HepG2 (cell line): ENCODE measurements at regions not wholly inside any gene's neighbourhood (a gene's known extent, or its start where the extent isn't known, plus 50 kb on each side); places are given as distances from the start of the nearest gene placed in this dataset.
A peak's percentile ranks its signal among the peaks of the same experiment; 100 is the strongest.

Source experiments
- BRD4 ChIP-seq: sonication (generic); formaldehyde crosslinking; IDR thresholded peaks from 2 replicates; pipeline ENCODE4 v1.4.0; 2020; ENCODE audit warnings: missing genetic modification reagents
- FOXA3 ChIP-seq: IDR thresholded peaks from 2 replicates; pipeline ENCODE4 v1.6.1; 2016; ENCODE audit warnings: missing genetic modification reagents, missing compliant biosample characterization
- ISX ChIP-seq: sonication (generic); formaldehyde crosslinking; conservative IDR thresholded peaks from 2 replicates; pipeline ENCODE4 v1.5.0; 2020; ENCODE audit warnings: missing genetic modification reagents
- KLF12 ChIP-seq: sonication (generic); formaldehyde crosslinking; IDR thresholded peaks from 2 replicates; pipeline ENCODE4 v1.4.0; 2020; ENCODE audit warnings: missing genetic modification reagents, borderline replicate concordance
- MAFK ChIP-seq, 2 experiments: IDR thresholded peaks in 1 of 2; conservative IDR thresholded peaks in 1 of 2; 2 replicates each; pipeline ENCODE4 v1.6.1; 2011; ENCODE audit warnings: improper control_type of control experiment in 2 of 2, low read length in 2 of 2
- MAX ChIP-seq: IDR thresholded peaks from 2 replicates; pipeline ENCODE4 v1.6.1; 2012; ENCODE audit warnings: inconsistent platforms
- MYC ChIP-seq: sonication (generic); formaldehyde crosslinking; IDR thresholded peaks from 2 replicates; pipeline ENCODE4 v1.9.0; 2021; ENCODE audit warnings: missing genetic modification reagents, borderline replicate concordance
- MYPOP ChIP-seq: sonication (generic); formaldehyde crosslinking; IDR thresholded peaks from 2 replicates; pipeline ENCODE4 v1.8.1; 2023; ENCODE audit warnings: mild to moderate bottlenecking, moderate library complexity, missing genetic modification reagents
- PHF20 ChIP-seq: sonication (generic); formaldehyde crosslinking; IDR thresholded peaks from 2 replicates; pipeline ENCODE4 v1.5.0; 2020; ENCODE audit warnings: mild to moderate bottlenecking, missing genetic modification reagents
- RFXANK ChIP-seq: IDR thresholded peaks from 2 replicates; pipeline ENCODE4 v1.6.1; 2016
- SNAI1 ChIP-seq: sonication (generic); formaldehyde crosslinking; IDR thresholded peaks from 2 replicates; pipeline ENCODE4 v1.5.0; 2020; ENCODE audit warnings: mild to moderate bottlenecking, missing genetic modification reagents, borderline replicate concordance
- ZBTB43 ChIP-seq: sonication (generic); formaldehyde crosslinking; conservative IDR thresholded peaks from 2 replicates; pipeline ENCODE4 v1.4.0; 2020; ENCODE audit warnings: missing genetic modification reagents
- ZNF337 ChIP-seq: sonication (generic); formaldehyde crosslinking; IDR thresholded peaks from 2 replicates; pipeline ENCODE4 v1.5.1; 2020; ENCODE audit warnings: missing genetic modification reagents, low read depth, mild to moderate bottlenecking, borderline replicate concordance
- ZNF563 ChIP-seq: sonication (generic); formaldehyde crosslinking; IDR thresholded peaks from 2 replicates; pipeline ENCODE4 v1.8.0; 2022; ENCODE audit warnings: mild to moderate bottlenecking, moderate library complexity, missing genetic modification reagents
- ZNF607 ChIP-seq: sonication (generic); formaldehyde crosslinking; IDR thresholded peaks from 2 replicates; pipeline ENCODE4 v1.5.1; 2020; ENCODE audit warnings: missing genetic modification reagents, mild to moderate bottlenecking, borderline replicate concordance
- ZNF652 ChIP-seq: IDR thresholded peaks from 2 replicates; pipeline ENCODE4 v1.6.1; 2016; ENCODE audit warnings: low read depth, borderline replicate concordance
- ZNF776 ChIP-seq: sonication (generic); formaldehyde crosslinking; IDR thresholded peaks from 2 replicates; pipeline ENCODE4 v1.4.0; 2020; ENCODE audit warnings: mild to moderate bottlenecking, missing genetic modification reagents
- TF ChIP-seq, protein P1 (sequence below): sonication (generic); formaldehyde crosslinking; IDR thresholded peaks from 2 replicates; pipeline ENCODE4 v1.4.0; 2020; ENCODE audit warnings: low read depth, missing genetic modification reagents
- TF ChIP-seq, protein P2 (sequence below): sonication (generic); formaldehyde crosslinking; IDR thresholded peaks from 2 replicates; pipeline ENCODE4 v1.4.0; 2020; ENCODE audit warnings: missing genetic modification reagents, mild to moderate bottlenecking, borderline replicate concordance

DNA sequence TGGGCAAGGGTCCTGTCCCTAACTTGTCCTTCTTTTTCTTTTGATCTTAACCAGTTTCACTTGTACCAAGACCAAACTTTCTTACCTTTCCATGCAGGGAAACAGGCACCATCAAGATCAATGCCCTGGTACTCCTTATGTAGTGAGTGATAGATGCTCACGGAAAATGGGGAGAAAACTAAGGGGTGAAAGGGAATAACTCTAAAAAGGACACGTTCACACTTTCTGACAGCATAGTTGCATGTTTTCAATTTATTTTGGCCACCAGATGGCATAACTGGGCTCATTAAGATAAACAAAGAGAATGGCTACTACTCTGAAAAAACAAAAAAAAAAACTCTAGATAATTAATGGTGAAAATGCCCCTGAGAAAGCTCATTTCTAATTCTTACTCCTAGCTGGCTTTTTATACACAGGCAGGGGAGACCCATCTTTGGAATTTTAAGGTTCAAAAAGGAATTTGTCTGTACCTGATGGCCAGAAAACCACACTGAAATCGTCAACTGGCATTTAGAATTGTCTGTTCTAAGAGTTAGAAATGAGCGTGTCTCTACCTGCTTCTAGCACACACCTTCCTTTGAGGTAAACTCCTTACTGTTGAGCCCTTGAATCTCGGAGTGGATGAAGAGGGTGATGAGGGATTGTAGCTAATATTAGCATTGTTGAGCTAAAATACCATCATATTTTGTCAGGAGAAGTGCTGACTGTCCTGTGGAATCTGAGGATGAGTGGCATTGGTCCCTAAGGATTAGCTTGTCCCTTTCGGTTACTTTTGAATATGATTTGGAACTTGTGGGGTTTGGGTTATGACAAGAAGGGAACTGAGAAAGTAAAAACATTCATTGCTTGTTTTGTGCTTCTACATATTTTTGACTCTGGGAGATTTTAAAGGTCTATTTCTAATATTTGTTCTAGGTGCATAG lies 62.2 kb upstream of the DDR1 start (continued):
- TF ChIP-seq, protein P1, sequence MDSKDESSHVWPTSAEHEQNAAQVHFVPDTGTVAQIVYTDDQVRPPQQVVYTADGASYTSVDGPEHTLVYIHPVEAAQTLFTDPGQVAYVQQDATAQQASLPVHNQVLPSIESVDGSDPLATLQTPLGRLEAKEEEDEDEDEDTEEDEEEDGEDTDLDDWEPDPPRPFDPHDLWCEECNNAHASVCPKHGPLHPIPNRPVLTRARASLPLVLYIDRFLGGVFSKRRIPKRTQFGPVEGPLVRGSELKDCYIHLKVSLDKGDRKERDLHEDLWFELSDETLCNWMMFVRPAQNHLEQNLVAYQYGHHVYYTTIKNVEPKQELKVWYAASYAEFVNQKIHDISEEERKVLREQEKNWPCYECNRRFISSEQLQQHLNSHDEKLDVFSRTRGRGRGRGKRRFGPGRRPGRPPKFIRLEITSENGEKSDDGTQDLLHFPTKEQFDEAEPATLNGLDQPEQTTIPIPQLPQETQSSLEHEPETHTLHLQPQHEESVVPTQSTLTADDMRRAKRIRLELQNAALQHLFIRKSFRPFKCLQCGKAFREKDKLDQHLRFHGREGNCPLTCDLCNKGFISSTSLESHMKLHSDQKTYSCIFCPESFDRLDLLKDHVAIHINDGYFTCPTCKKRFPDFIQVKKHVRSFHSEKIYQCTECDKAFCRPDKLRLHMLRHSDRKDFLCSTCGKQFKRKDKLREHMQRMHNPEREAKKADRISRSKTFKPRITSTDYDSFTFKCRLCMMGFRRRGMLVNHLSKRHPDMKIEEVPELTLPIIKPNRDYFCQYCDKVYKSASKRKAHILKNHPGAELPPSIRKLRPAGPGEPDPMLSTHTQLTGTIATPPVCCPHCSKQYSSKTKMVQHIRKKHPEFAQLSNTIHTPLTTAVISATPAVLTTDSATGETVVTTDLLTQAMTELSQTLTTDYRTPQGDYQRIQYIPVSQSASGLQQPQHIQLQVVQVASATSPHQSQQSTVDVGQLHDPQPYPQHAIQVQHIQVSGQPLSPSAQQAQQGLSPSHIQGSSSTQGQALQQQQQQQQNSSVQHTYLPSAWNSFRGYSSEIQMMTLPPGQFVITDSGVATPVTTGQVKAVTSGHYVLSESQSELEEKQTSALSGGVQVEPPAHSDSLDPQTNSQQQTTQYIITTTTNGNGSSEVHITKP, result no peak
- TF ChIP-seq ZNF607 (CRISPR knock-in tag) (no peak), ZBTB43 (CRISPR knock-in tag) (peak; percentile 64; the same call in 1 of the 2 replicates), FOXA3 (CRISPR knock-in tag) (peak; percentile 51; the same call in 1 of the 2 replicates), SNAI1 (CRISPR knock-in tag) (no peak), ZNF337 (CRISPR knock-in tag) (no peak), BRD4 (CRISPR knock-in tag) (no peak), RFXANK (CRISPR knock-in tag) (0 out of 2 replicates have a peak, but pooled peaks have one; percentile 69), MYC (CRISPR knock-in tag) (no peak), PHF20 (CRISPR knock-in tag) (no peak), ISX (CRISPR knock-in tag) (no peak), KLF12 (CRISPR knock-in tag) (0 out of 2 replicates have a peak, but pooled peaks have one; percentile 22), ZNF776 (CRISPR knock-in tag) (no peak), ZNF563 (no peak), ZNF652 (CRISPR knock-in tag) (no peak), MAX (0 out of 2 replicates have a peak, but pooled peaks have one; percentile 16), MAFK (conservative IDR thresholded peaks at IDR 0.05 in 1 of 2, IDR thresholded peaks at IDR 0.05 in 1 of 2; ENCODE audit: low read length in 2 of 2) (0 out of 4 replicates have a peak, but pooled peaks of 1 of the 2 experiments have one; percentile 0), MYPOP (CRISPR knock-in tag) (no peak)
- TF ChIP-seq, protein P2, sequence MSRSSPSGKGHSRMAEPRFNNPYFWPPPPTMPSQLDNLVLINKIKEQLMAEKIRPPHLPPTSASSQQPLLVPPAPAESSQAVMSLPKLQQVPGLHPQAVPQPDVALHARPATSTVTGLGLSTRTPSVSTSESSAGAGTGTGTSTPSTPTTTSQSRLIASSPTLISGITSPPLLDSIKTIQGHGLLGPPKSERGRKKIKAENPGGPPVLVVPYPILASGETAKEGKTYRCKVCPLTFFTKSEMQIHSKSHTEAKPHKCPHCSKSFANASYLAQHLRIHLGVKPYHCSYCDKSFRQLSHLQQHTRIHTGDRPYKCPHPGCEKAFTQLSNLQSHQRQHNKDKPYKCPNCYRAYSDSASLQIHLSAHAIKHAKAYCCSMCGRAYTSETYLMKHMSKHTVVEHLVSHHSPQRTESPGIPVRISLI (CRISPR knock-in tag), result peak; percentile 59; the same call in 1 of the 2 replicates
